GM19438 (cell line): ENCODE measurements at regions not wholly inside any gene's neighbourhood (a gene's known extent, or its start where the extent isn't known, plus 50 kb on each side); places are given as distances from the start of the nearest gene placed in this dataset.
"Not testable (repeated sequence)": the region's sequence is repeated elsewhere in the genome, so short reads cannot be mapped to it uniquely, and the experiment has no call there.

Source experiments
- ATAC-seq: cut with Tn5 transposase; IDR thresholded peaks from one replicate; pipeline ENCODE4 v1.9.1; 2021; ENCODE audit warnings: low read depth; ENCODE audit not compliant: unreplicated experiment

DNA sequence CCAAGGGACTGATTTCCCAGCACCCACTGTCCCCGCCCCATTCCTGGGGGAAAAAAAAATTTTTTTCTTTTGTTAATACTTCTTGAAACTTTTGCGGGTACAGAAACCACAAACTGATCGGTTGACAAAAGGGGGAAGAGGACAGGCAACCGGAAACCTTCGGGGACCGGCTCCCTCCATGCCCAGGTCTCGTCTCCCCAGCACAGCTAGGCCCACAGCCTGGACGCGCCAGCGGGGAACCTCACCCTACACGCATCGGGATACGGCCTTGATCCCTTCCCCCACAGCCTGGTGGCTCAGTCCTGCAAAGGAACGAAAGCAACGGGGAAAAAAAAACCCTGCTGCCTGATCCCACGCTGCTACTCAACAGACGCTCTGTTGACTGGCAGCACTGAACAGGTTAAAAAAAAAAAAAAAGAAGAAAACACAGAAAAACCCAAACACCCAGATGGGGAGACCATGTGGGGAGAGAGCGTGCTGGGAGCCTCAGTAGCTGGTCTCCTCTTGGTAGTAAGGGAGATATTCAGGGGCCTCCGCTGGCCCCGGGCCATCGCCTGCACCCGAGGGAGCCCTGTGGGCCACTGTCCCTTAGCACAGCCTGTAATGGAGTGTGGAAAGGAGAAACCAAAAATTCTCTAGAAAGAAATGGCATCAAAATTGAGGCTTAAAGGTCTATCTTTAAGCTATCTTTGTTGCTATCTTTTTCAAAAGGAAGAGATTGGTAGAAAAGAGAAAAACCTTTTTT lies 185.7 kb downstream of the POTEC start:
- not testable (repeated sequence) for ATAC-seq

DNA sequence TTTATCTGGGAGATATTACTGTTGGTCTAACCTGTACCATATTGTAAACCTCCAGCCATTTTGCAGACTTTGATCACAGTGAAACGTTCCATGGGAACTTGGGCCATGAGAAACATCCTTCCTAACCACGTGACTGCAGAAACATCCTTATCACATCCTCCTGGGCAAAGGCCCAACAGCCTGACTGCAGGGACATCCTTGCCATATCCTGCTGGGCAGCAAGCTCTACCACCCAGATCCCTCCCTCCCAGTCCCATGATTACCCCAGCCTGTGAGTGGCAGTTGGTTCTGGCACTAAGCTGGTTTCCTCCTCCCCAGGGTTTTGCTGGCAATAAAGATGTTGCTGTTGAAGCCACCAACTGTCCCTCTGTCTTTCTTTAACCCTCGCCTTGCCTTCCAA lies 201.2 kb downstream of the POTEC start:
- ATAC-seq, result not testable (repeated sequence)

DNA sequence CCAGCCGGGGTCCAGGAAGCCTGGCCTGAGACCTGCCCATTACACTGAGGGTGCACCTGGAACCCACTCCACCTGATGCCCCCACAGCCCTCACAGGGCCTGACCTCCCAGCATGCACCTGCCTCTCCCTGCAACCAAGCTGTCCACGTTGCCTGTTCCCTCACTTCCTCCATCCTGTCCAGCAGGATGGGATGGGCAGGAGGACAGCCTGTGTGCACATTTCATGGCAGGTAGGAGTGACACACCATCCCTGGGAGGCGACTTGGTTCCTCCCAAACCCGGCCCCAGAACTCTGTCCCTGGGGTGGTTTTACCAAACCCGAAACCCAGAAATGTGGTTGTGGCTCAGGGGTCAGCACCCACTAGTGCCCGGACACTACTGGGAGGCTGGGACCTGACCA lies 203.8 kb upstream of the ZNF519 start:
- ATAC-seq, result not testable (repeated sequence)

DNA sequence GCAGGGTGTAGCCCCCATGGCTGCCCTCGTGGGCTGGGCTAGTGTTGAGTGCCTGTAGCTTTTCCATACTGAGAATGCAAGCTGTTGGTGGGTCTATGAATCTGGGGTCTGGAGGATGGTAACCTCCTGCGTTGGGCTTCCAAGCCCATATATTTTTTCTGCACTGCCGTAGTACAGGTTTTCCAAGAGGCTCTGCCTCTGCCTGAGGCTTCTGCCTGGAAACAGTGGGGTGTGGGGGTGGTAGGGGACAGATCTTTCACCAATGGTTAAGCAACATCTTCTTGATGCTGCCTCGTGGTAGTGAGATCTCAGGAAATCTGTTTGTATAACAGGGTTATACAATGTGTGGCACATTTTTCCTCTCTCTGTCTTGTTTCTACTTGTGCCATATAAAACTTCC lies 189.0 kb upstream of the ZNF519 start:
- not testable (repeated sequence) for ATAC-seq

GRCh38 chr18:14301255-14301654 lies 169.0 kb upstream of the ZNF519 start:
- ATAC-seq, result not testable (repeated sequence)

DNA sequence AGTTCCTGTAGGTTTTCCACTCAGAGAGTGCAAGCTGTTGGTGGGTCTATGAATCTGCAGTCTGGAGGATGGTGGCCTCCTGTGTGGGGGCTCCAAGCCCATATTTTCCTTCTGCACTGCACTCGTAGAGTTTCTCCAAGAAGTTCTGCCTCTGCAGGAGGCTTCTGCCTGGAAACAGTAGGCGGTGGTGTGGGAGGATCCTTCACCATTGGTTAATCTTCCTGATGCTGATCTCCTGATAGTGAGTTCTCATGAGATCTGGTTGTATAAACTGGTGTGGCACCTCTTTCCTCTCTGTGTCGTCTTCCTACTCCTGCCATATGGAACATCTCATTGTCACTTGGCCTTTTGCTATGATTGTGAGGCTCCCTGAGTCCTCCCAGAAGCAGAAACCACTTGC lies 162.8 kb upstream of the ZNF519 start:
- not testable (repeated sequence) for ATAC-seq

DNA sequence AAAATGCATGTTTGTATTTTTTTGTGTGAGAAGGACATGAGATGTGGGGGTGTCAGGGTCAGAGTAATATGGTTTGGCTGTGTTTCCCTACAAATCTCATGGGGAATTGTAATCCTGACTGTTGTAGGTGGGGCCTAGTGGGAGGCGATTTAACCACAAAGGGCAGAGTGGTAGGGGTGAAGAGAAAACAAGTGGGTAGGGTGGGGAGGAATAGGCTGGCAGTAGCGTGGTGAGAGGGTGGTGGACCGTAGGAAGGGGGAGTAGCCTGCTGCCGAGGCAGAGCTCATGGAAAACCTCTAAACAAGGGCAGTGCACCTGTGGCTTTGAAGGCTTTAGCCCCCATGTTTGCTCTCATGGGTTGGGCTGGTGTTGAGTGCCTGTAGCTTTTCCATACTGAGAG lies 152.8 kb upstream of the ZNF519 start:
- no peak for ATAC-seq

GRCh38 chr18:14275391-14275790 lies 143.2 kb upstream of the ZNF519 start:
- not testable (repeated sequence) for ATAC-seq

DNA sequence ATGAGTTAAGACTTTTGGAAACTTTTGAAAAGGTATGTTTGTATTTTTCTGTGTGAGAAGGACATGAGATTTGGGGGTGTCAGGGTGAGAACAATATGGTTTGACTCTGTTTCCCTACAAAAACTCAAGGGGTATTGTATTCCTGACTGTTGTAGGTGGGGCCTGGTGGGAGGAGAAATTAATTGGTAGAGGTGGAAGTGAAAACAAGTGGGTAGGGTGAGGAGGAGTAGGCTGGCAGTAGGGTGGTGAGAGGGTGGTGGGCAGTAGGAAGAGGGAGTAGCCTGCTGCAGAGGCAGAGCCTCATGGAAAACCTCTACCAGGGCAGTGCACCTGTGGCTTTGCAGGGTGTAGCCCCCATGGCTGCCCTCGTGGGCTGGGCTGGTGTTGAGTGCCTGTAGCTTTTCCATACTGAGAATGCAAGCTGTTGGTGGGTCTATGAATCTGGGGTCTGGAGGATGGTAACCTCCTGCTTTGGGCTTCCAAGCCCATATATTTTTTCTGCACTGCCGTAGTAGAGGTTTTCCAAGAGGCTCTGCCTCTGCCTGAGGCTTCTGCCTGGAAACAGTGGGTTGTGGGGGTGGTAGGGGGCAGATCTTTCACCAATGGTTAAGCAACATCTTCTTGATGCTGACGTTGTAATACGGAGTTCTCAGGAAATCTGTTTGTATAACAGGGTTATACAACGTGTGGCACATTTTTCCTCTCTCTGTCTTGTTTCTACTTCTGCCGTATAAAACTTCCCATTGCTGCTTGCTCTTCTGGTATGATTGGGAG lies 133.6 kb upstream of the ZNF519 start:
- not testable (repeated sequence) for ATAC-seq

DNA sequence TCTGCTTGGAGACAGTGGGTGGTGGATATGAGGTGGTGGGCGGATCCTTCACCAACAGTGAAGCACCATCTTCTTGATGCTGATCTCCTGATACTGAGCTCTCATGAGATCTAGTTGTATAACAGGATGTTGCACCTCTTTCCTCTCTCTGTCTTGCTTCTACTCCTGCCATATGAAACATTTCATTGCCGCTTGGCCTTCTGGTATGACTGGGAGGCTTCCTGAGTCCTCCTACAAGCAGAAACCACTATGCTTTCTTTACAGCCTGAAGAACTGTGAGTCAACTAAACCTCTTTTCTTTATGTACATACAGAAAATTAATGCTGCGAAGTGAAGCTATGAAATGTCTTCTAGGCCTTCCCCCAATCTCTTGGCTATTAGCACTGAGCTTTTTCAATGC lies 130.6 kb upstream of the ZNF519 start:
- ATAC-seq, result not testable (repeated sequence)

DNA sequence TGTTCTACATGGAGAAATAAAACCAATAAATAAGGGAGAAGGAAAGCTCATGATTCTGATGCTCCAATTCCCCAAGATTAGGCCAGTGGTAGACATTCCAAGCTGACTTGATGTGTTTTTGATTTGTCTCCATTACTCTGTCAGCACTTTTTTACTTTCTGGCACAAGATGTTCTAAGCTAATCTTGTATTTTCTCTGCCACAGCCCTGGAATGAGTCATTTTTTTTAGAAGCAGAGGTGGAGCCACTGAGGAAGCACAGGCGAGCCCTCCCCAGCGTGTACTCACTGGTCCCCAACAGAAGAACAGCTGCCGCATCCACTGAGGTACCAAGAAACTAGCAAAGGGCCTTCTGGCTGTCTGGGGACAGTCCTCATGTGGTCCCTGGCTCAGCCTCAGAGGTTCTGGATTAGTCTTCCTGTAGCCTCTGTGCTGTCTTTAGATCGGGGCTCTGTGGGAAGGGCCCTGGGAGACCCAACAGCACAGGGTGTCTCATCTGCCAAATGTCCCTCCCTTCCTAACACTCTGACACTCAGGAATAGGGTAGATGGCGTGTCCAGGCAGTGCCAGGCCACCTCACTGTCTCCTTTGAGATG lies 117.9 kb upstream of the ZNF519 start:
- ATAC-seq, result not testable (repeated sequence)

GRCh38 chr18:14239224-14239623 lies 107.0 kb upstream of the ZNF519 start:
- not testable (repeated sequence) for ATAC-seq

- not testable (repeated sequence) for ATAC-seq
Observed at GRCh38 chr18:14236356-14237048, 104.3 kb upstream of the ZNF519 start.

GRCh38 chr18:14225286-14225679 lies 93.0 kb upstream of the ZNF519 start:
- ATAC-seq, result not testable (repeated sequence)

- ATAC-seq, result not testable (repeated sequence)
Observed at GRCh38 chr18:14224551-14225285, 92.5 kb upstream of the ZNF519 start.

- ATAC-seq, result not testable (repeated sequence)
Observed at GRCh38 chr18:14223919-14224318, 91.7 kb upstream of the ZNF519 start.

GRCh38 chr18:14223231-14223822 lies 91.1 kb upstream of the ZNF519 start:
- ATAC-seq, result not testable (repeated sequence)

- ATAC-seq, result not testable (repeated sequence)
Observed at GRCh38 chr18:14222354-14223221, 90.4 kb upstream of the ZNF519 start.

DNA sequence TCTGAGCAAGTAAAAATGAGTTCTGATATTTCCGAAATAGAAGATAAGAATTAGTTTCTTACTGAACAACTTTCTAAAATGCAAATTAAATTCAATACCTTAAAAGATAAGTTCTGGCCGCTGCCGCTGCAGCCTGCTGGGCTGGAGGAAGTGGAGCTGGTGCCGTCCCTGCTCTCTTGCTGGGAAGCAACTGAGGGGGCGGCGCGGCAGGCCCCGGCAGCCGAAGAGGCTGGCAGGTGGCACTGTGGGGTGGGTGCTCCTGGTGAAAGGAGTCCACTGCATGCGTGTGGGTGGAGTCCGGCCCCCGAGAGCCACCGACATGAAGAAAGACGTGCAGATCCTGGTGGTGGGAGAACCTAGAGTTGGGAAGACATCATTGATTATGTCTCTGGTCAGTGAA lies 89.5 kb upstream of the ZNF519 start:
- no peak for ATAC-seq
